Endothelial cell of umbilical vein (primary cell): ENCODE measurements at regions not wholly inside any gene's neighbourhood (a gene's known extent, or its start where the extent isn't known, plus 50 kb on each side); places are given as distances from the start of the nearest gene placed in this dataset.

Experiments used
- BruUV-seq: library from RNA; stranded (reverse); fragments of 400-500 nt; replicated peaks from 2 replicates; lab custom pipeline; 2021; lab: Mats Ljungman, UMichigan
- CTCF ChIA-PET: fragments of 300-600, 350-600 bp; sonication (Branson Sonifier 250); formaldehyde crosslinking; loops from one replicate; lab custom pipeline; 2021; ENCODE audit warnings: antibody characterized with exemption, inconsistent platforms; lab: Charles Lee
- POLR2A ChIA-PET: fragments of 300-600, 350-600 bp; sonication (Branson Sonifier 250); formaldehyde crosslinking; loops from one replicate; lab custom pipeline; 2021; ENCODE audit warnings: antibody characterized with exemption, inconsistent platforms; lab: Charles Lee
- DNase-seq: peaks from one replicate; pipeline ENCODE4 v3.0.0-alpha.2; 2011; ENCODE audit warnings: low read depth, low spot score
- FAIRE-seq: peaks from 2 replicates; lab custom pipeline; 2011; peaks lifted over from hg19 to GRCh38; lab: Jason Lieb, UNC
- H2AFZ ChIP-seq: 2 replicates; pipeline ENCODE4 v1.6.0; 2012; ENCODE audit warnings: low read depth, low read length, control low read depth, inconsistent platforms
- H3K27ac ChIP-seq: 2 replicates; pipeline ENCODE4 v1.5.1; 2011; ENCODE audit warnings: low read depth, mild to moderate bottlenecking, control low read depth, low read length, moderate library complexity; ENCODE audit not compliant: insufficient read depth
- H3K27me3 ChIP-seq, 2 experiments: 2 replicates each; pipeline versions ENCODE4 v1.6.0 to v1.6.1; 2011; ENCODE audit warnings: low read length in 2 of 2, mixed read lengths in 1 of 2; ENCODE audit not compliant: control insufficient read depth in 2 of 2, insufficient read depth in 2 of 2
- H3K36me3 ChIP-seq, 2 experiments: 2 replicates in 1 of 2; 3 replicates in 1 of 2; pipeline ENCODE4 v1.5.1; 2011; ENCODE audit warnings: low read length in 2 of 2, mild to moderate bottlenecking in 1 of 2, moderate library complexity in 1 of 2; ENCODE audit not compliant: control insufficient read depth in 2 of 2, insufficient read depth in 2 of 2; ENCODE audit errors: extremely low read depth in 1 of 2
- H3K4me1 ChIP-seq: 3 replicates; pipeline ENCODE4 v1.5.1; 2011; ENCODE audit warnings: mild to moderate bottlenecking, low read length; ENCODE audit not compliant: control insufficient read depth, insufficient read depth; ENCODE audit errors: extremely low read depth
- H3K4me2 ChIP-seq: 2 replicates; pipeline ENCODE4 v1.6.1; 2011; ENCODE audit warnings: low read length, control low read depth, mixed read lengths; ENCODE audit not compliant: insufficient read depth
- H3K4me3 ChIP-seq, 3 experiments: fragments of 200-600 bp in 1 of 3; sonication (generic), shearing (Covaris generic) in 1 of 3; replicated peaks in 1 of 3; 2 replicates each; pipeline ENCODE4 v1.5.1; 2011 to 2016; ENCODE audit warnings: control low read depth in 3 of 3, low read length in 3 of 3, mild to moderate bottlenecking in 2 of 3, inconsistent platforms in 1 of 3, low read depth in 1 of 3, moderate library complexity in 1 of 3; ENCODE audit not compliant: insufficient read depth in 1 of 3
- H3K79me2 ChIP-seq: 2 replicates; pipeline ENCODE4 v1.6.0; 2012; ENCODE audit warnings: low read length, inconsistent platforms; ENCODE audit not compliant: control insufficient read depth, insufficient read depth
- H3K9ac ChIP-seq: replicated peaks from 2 replicates; pipeline ENCODE3; 2011; ENCODE audit warnings: low read length, control low read depth; ENCODE audit not compliant: insufficient read depth; ENCODE audit errors: extremely low read depth
- H3K9me1 ChIP-seq: replicated peaks from 3 replicates; pipeline ENCODE4 v1.6.0; 2011; ENCODE audit warnings: mild to moderate bottlenecking, low read length; ENCODE audit not compliant: control insufficient read depth, insufficient read depth; ENCODE audit errors: extremely low read depth
- H3K9me3 ChIP-seq: replicated peaks from 2 replicates; pipeline ENCODE4 v1.5.1; 2012; ENCODE audit warnings: low read length, inconsistent platforms; ENCODE audit not compliant: control insufficient read depth, insufficient read depth
- H4K20me1 ChIP-seq: replicated peaks from 2 replicates; pipeline ENCODE3; 2011; ENCODE audit warnings: mild to moderate bottlenecking, low read length; ENCODE audit not compliant: control insufficient read depth, insufficient read depth; ENCODE audit errors: extremely low read depth
- EZH2 ChIP-seq: IDR thresholded peaks from 2 replicates; pipeline ENCODE4 v1.6.1; 2012; ENCODE audit warnings: borderline replicate concordance, low read depth, mild to moderate bottlenecking, moderate library complexity, low read length, inconsistent platforms; ENCODE audit not compliant: severe bottlenecking
- FOS ChIP-seq: IDR thresholded peaks from 2 replicates; pipeline ENCODE4 v1.6.1; 2011; ENCODE audit warnings: mild to moderate bottlenecking, low read length, moderate library complexity, borderline replicate concordance; ENCODE audit not compliant: insufficient read depth
- GATA2 ChIP-seq: IDR thresholded peaks from 2 replicates; pipeline ENCODE4 v1.7.0; 2011; ENCODE audit warnings: low read depth, mild to moderate bottlenecking, moderate library complexity, mixed read lengths, low read length; ENCODE audit not compliant: insufficient read length, insufficient read depth
- MYC ChIP-seq: IDR thresholded peaks from one replicate; pipeline ENCODE4 v1.6.1; 2011; ENCODE audit warnings: mild to moderate bottlenecking, low read depth, low read length
- POLR2A ChIP-seq: IDR thresholded peaks from 2 replicates; pipeline ENCODE4 v1.6.1; 2012; ENCODE audit warnings: low read depth, mild to moderate bottlenecking, control low read depth, low read length
- POLR2AphosphoS5 ChIP-seq: IDR thresholded peaks from 2 replicates; pipeline ENCODE4 v1.6.1; 2012; ENCODE audit warnings: low read depth, mild to moderate bottlenecking, control low read depth, low read length, moderate library complexity; ENCODE audit not compliant: insufficient read depth
- dilution Hi-C: fragments of 300-500 bp; cut with MboI; formaldehyde crosslinking; loops from one replicate; pipeline ENCODE4 v1.15.0; 2019; ENCODE audit warnings: low sequenced_read_pairs; ENCODE audit not compliant: extremely low pct_ligation_motif_present
- intact Hi-C: fragments of 100-400 bp; cut with micrococcal nuclease; formaldehyde crosslinking; loops from one replicate; pipeline ENCODE4 v1.10.0; 2022
- TF ChIP-seq, protein P1 (sequence below): IDR thresholded peaks from 2 replicates; pipeline ENCODE4 v1.6.1; 2011; ENCODE audit not compliant: insufficient read depth, insufficient read length
- TF ChIP-seq, protein P2 (sequence below), 2 donors: IDR thresholded peaks; 1 replicate in 1 of 2; 2 replicates in 1 of 2; pipeline ENCODE4 v1.5.1; 2011; ENCODE audit warnings: low read length in 2 of 2, mild to moderate bottlenecking in 2 of 2, moderate library complexity in 2 of 2, control low read depth in 1 of 2, inconsistent platforms in 1 of 2, low read depth in 1 of 2; ENCODE audit not compliant: insufficient read depth in 1 of 2; ENCODE audit errors: extremely low read depth in 1 of 2

DNA sequence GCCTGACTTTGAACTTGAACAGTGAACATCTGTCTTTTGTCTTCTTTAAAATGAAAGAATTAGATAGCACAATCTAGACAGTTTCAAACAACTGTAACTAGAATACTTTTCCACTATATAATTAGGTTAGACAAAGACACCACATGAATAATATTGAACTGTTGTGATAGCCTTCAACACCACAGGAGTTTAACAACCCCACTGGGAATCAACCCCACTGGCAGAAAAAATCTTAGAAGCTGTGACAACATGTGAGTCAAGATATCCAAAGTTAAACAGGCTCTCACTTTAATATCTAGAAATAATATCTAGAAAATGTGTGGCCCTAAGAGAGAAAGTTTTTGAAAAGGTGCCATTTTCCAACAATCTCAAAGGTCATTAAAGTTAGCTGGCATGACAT, 64.4 kb upstream of the PRICKLE2 start:
- no peak for DNase-seq
- no peak for TF ChIP-seq MYC
- no peak for TF ChIP-seq POLR2AphosphoS5
- TF ChIP-seq, protein P1, sequence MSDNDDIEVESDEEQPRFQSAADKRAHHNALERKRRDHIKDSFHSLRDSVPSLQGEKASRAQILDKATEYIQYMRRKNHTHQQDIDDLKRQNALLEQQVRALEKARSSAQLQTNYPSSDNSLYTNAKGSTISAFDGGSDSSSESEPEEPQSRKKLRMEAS: no peak
- no peak for TF ChIP-seq FOS
- TF ChIP-seq, protein P2, sequence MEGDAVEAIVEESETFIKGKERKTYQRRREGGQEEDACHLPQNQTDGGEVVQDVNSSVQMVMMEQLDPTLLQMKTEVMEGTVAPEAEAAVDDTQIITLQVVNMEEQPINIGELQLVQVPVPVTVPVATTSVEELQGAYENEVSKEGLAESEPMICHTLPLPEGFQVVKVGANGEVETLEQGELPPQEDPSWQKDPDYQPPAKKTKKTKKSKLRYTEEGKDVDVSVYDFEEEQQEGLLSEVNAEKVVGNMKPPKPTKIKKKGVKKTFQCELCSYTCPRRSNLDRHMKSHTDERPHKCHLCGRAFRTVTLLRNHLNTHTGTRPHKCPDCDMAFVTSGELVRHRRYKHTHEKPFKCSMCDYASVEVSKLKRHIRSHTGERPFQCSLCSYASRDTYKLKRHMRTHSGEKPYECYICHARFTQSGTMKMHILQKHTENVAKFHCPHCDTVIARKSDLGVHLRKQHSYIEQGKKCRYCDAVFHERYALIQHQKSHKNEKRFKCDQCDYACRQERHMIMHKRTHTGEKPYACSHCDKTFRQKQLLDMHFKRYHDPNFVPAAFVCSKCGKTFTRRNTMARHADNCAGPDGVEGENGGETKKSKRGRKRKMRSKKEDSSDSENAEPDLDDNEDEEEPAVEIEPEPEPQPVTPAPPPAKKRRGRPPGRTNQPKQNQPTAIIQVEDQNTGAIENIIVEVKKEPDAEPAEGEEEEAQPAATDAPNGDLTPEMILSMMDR (IDR thresholded peaks at IDR 0.05; ENCODE audit: extremely low read depth in 1 of 2, insufficient read depth in 1 of 2, low read depth in 1 of 2, low read length in 2 of 2): no peak
- no peak for TF ChIP-seq GATA2
- no peak for TF ChIP-seq POLR2A
- no peak for TF ChIP-seq EZH2
- BruUV-seq: no TSS peak
- no peak overlapping the region for H3K27ac ChIP-seq
- H3K27me3 ChIP-seq: peaks cover 0 to 2% of the 10 kb centered on the region in 2 experiments
- CTCF ChIA-PET: no interaction called here
- intact Hi-C loops: no loop called here
- H3K9me3 ChIP-seq: no peaks in the 10 kb centered on the region
- H3K79me2 ChIP-seq: no peaks in the 10 kb centered on the region
- no peak overlapping the region for H2AFZ ChIP-seq
- no peak overlapping the region for H3K9ac ChIP-seq
- dilution Hi-C loops: no loop called here
- POLR2A ChIA-PET: no interaction called here
- no peaks in the 10 kb centered on the region for H3K9me1 ChIP-seq
- H3K4me3 ChIP-seq: no peak overlapping the region
- FAIRE-seq: no peak
- no peaks in the 10 kb centered on the region for H4K20me1 ChIP-seq
- no peaks in the 10 kb centered on the region for H3K36me3 ChIP-seq
- H3K4me1 ChIP-seq: peaks cover 6% of the 10 kb centered on the region
- no peak overlapping the region for H3K4me2 ChIP-seq
